H9 (cell line): ENCODE measurements at regions not wholly inside any gene's neighbourhood (a gene's known extent, or its start where the extent isn't known, plus 50 kb on each side); places are given as distances from the start of the nearest gene placed in this dataset.

Experiments
- DNase-seq: peaks from one replicate; pipeline ENCODE4 v3.0.0-alpha.2; 2017
- H2AFZ ChIP-seq: one replicate; pipeline ENCODE4 v1.6.1; 2013; ENCODE audit warnings: mild to moderate bottlenecking, low read length, control low read depth, moderate library complexity
- H2AK5ac ChIP-seq: 2 replicates; pipeline ENCODE4 v1.6.1; 2013; ENCODE audit warnings: low read length, control low read depth, mixed read lengths; ENCODE audit not compliant: insufficient read length
- H2BK120ac ChIP-seq: one replicate; pipeline ENCODE4 v1.6.1; 2013; ENCODE audit warnings: low read depth, mild to moderate bottlenecking, low read length, control low read depth, inconsistent platforms; ENCODE audit not compliant: poor library complexity, severe bottlenecking
- H2BK12ac ChIP-seq: 2 replicates; pipeline ENCODE4 v1.6.1; 2013; ENCODE audit warnings: low read length, control low read depth, mixed read lengths, low read depth; ENCODE audit not compliant: insufficient read length
- H2BK15ac ChIP-seq: 2 replicates; pipeline ENCODE4 v1.6.1; 2013; ENCODE audit warnings: low read depth, low read length, control low read depth
- H2BK20ac ChIP-seq: one replicate; pipeline ENCODE4 v1.6.1; 2013; ENCODE audit warnings: low read depth, mild to moderate bottlenecking, low read length, control low read depth, inconsistent platforms; ENCODE audit not compliant: poor library complexity, severe bottlenecking
- H2BK5ac ChIP-seq: 2 replicates; pipeline ENCODE4 v1.6.1; 2013; ENCODE audit warnings: low read length, control low read depth, mixed read lengths; ENCODE audit not compliant: insufficient read length
- H3K14ac ChIP-seq: 2 replicates; pipeline ENCODE4 v1.6.1; 2013; ENCODE audit warnings: low read length, control low read depth; ENCODE audit not compliant: insufficient read depth
- H3K18ac ChIP-seq: 2 replicates; pipeline ENCODE4 v1.6.1; 2013; ENCODE audit warnings: low read depth, mild to moderate bottlenecking, mixed read lengths, low read length, control low read depth; ENCODE audit not compliant: insufficient read length
- H3K23ac ChIP-seq: 2 replicates; pipeline ENCODE4 v1.6.1; 2013; ENCODE audit warnings: low read length, control low read depth, mixed read lengths, low read depth; ENCODE audit not compliant: insufficient read length
- H3K23me2 ChIP-seq: 2 replicates; pipeline ENCODE4 v1.6.1; 2013; ENCODE audit warnings: low read depth, mild to moderate bottlenecking, mixed read lengths, low read length, control low read depth; ENCODE audit not compliant: insufficient read length, poor library complexity, severe bottlenecking
- H3K27ac ChIP-seq: 2 replicates; pipeline ENCODE4 v1.5.1; 2013; ENCODE audit warnings: low read length, control low read depth, mixed read lengths, low read depth; ENCODE audit not compliant: insufficient read length
- H3K27me3 ChIP-seq: 2 replicates; pipeline ENCODE4 v1.6.1; 2013; ENCODE audit warnings: low read length, control low read depth, inconsistent platforms; ENCODE audit not compliant: insufficient read depth
- H3K4ac ChIP-seq: 2 replicates; pipeline ENCODE4 v1.6.1; 2013; ENCODE audit warnings: low read depth, mild to moderate bottlenecking, control low read depth, inconsistent platforms, low read length, moderate library complexity
- H3K4me1 ChIP-seq: 2 replicates; pipeline ENCODE4 v1.6.1; 2013; ENCODE audit warnings: low read length, control low read depth, inconsistent platforms; ENCODE audit not compliant: insufficient read depth
- H3K4me2 ChIP-seq: 2 replicates; pipeline ENCODE4 v1.6.1; 2013; ENCODE audit warnings: low read length, control low read depth, mixed read lengths; ENCODE audit not compliant: insufficient read length, insufficient read depth
- H3K56ac ChIP-seq: 2 replicates; pipeline ENCODE4 v1.6.1; 2013; ENCODE audit warnings: low read depth, mild to moderate bottlenecking, mixed read lengths, low read length, control low read depth; ENCODE audit not compliant: insufficient read length
- H3K79me1 ChIP-seq: 2 replicates; pipeline ENCODE4 v1.6.1; 2013; ENCODE audit warnings: low read depth, mild to moderate bottlenecking, moderate library complexity, low read length, control low read depth, inconsistent platforms; ENCODE audit not compliant: insufficient read depth, poor library complexity, severe bottlenecking
- H3K79me2 ChIP-seq: 2 replicates; pipeline ENCODE4 v1.6.1; 2013; ENCODE audit warnings: low read length, control low read depth, inconsistent platforms; ENCODE audit not compliant: insufficient read depth
- H3K9ac ChIP-seq: 2 replicates; pipeline ENCODE4 v1.6.1; 2013; ENCODE audit warnings: low read length, control low read depth, mixed read lengths; ENCODE audit not compliant: insufficient read length; ENCODE audit errors: extremely low read depth
- H3K9me3 ChIP-seq: one replicate; pipeline ENCODE4 v1.6.1; 2013; ENCODE audit warnings: low read depth, low read length, inconsistent platforms; ENCODE audit not compliant: control insufficient read depth
- H3T11ph ChIP-seq: one replicate; pipeline ENCODE4 v1.6.1; 2013; ENCODE audit warnings: mild to moderate bottlenecking, low read length, control low read depth, inconsistent platforms
- H4K20me1 ChIP-seq: one replicate; pipeline ENCODE4 v1.6.1; 2013; ENCODE audit not compliant: control insufficient read depth, insufficient read length, insufficient read depth
- H4K5ac ChIP-seq: 2 replicates; pipeline ENCODE4 v1.6.1; 2013; ENCODE audit warnings: low read depth, mild to moderate bottlenecking, mixed read lengths, low read length, control low read depth; ENCODE audit not compliant: insufficient read length
- H4K8ac ChIP-seq: replicated peaks from 2 replicates; pipeline ENCODE4 v1.6.1; 2013; ENCODE audit warnings: low read length, control low read depth, mixed read lengths, low read depth; ENCODE audit not compliant: insufficient read length
- H4K91ac ChIP-seq: 2 replicates; pipeline ENCODE4 v1.6.1; 2013; ENCODE audit warnings: low read depth, mild to moderate bottlenecking, moderate library complexity, mixed read lengths, low read length, control low read depth; ENCODE audit not compliant: insufficient read length
- H3K27ac Mint-ChIP-seq, 3 experiments: 2 replicates in 2 of 3; 3 replicates in 1 of 3; pipeline ENCODE4 v1.8.0; 2020 to 2021; ENCODE audit warnings: mixed read lengths in 3 of 3, mild to moderate bottlenecking in 1 of 3, moderate library complexity in 1 of 3
- H3K27me3 Mint-ChIP-seq: 2 replicates; pipeline ENCODE4 v1.8.0; 2021; ENCODE audit warnings: low read depth, mild to moderate bottlenecking, moderate library complexity, mixed read lengths
- H3K36me3 Mint-ChIP-seq, 3 experiments: 2 replicates in 2 of 3; 3 replicates in 1 of 3; pipeline ENCODE4 v1.8.0; 2020 to 2021; ENCODE audit warnings: low read depth in 3 of 3, mixed read lengths in 3 of 3; ENCODE audit not compliant: insufficient read depth in 1 of 3
- H3K4me1 Mint-ChIP-seq, 2 experiments: 2 replicates each; pipeline ENCODE4 v1.8.0; 2020; ENCODE audit warnings: mixed read lengths in 2 of 2
- H3K4me3 Mint-ChIP-seq, 2 experiments: 2 replicates in 1 of 2; 3 replicates in 1 of 2; pipeline ENCODE4 v1.8.0; 2020 to 2021; ENCODE audit warnings: mild to moderate bottlenecking in 2 of 2, mixed read lengths in 2 of 2, moderate library complexity in 1 of 2
- H3K9me3 Mint-ChIP-seq, 2 experiments: 2 replicates in 1 of 2; 3 replicates in 1 of 2; pipeline ENCODE4 v1.8.0; 2020; ENCODE audit warnings: mild to moderate bottlenecking in 2 of 2, mixed read lengths in 2 of 2, moderate library complexity in 1 of 2
- WGBS: extraction: QIAGEN DNeasy Blood & Tissue Kit; methylation state at CpG from one replicate; pipeline ENCODE4 v1.1.7; 2013; ENCODE audit warnings: missing lambda C conversion rate, low lambda C conversion rate, mixed read lengths; ENCODE audit not compliant: insufficient read length; ENCODE audit errors: extremely low coverage; 5-methylcytosine and 5-hydroxymethylcytosine counted together
- TF ChIP-seq, protein P1 (sequence below): fragments of 200-600 bp; sonication (generic); conservative IDR thresholded peaks from 3 replicates; pipeline ENCODE4 v1.8.0; 2021; ENCODE audit warnings: antibody characterized with exemption, mild to moderate bottlenecking

- no peak overlapping the region for H2BK5ac ChIP-seq
- no peak overlapping the region for H4K8ac ChIP-seq
- H2BK12ac ChIP-seq = no peak overlapping the region
- Mint-ChIP-seq H3K27me3 (no peaks in the 10 kb centered on the region), H3K4me3 (no peak overlapping the region), H3K27ac (no peak overlapping the region), H3K36me3 (no peaks in the 10 kb centered on the region), H3K9me3 (peaks cover 2 to 6% of the 10 kb centered on the region in 2 experiments; a peak in 1 of 5 replicates), H3K4me1 (no peaks in the 10 kb centered on the region)
- TF ChIP-seq, protein P1, sequence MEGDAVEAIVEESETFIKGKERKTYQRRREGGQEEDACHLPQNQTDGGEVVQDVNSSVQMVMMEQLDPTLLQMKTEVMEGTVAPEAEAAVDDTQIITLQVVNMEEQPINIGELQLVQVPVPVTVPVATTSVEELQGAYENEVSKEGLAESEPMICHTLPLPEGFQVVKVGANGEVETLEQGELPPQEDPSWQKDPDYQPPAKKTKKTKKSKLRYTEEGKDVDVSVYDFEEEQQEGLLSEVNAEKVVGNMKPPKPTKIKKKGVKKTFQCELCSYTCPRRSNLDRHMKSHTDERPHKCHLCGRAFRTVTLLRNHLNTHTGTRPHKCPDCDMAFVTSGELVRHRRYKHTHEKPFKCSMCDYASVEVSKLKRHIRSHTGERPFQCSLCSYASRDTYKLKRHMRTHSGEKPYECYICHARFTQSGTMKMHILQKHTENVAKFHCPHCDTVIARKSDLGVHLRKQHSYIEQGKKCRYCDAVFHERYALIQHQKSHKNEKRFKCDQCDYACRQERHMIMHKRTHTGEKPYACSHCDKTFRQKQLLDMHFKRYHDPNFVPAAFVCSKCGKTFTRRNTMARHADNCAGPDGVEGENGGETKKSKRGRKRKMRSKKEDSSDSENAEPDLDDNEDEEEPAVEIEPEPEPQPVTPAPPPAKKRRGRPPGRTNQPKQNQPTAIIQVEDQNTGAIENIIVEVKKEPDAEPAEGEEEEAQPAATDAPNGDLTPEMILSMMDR = no peak
- H3K4ac ChIP-seq = no peak overlapping the region
- no peak overlapping the region for H2BK120ac ChIP-seq
- H3K14ac ChIP-seq = no peak overlapping the region
- H2BK20ac ChIP-seq = no peak overlapping the region
- no peak for DNase-seq
- H3K56ac ChIP-seq = no peak overlapping the region
- no peaks in the 10 kb centered on the region for H3K79me1 ChIP-seq
- H2BK15ac ChIP-seq = no peak overlapping the region
- H2AK5ac ChIP-seq = no peak overlapping the region
- H3K27me3 ChIP-seq = no peaks in the 10 kb centered on the region
- no peak overlapping the region for H3T11ph ChIP-seq
- H3K9ac ChIP-seq = no peak overlapping the region
- H3K23ac ChIP-seq = no peak overlapping the region
- H3K4me2 ChIP-seq = no peak overlapping the region
- H3K79me2 ChIP-seq = no peaks in the 10 kb centered on the region
- H4K20me1 ChIP-seq = no peaks in the 10 kb centered on the region
- no peak overlapping the region for H3K18ac ChIP-seq
- H4K91ac ChIP-seq = no peak overlapping the region
- H3K4me1 ChIP-seq = no peaks in the 10 kb centered on the region
- WGBS = no CpG with 5 or more reads among the region's 4 CpGs
- no peaks in the 10 kb centered on the region for H3K9me3 ChIP-seq
- H3K27ac ChIP-seq = no peak overlapping the region
- H4K5ac ChIP-seq = no peak overlapping the region
- no peaks in the 10 kb centered on the region for H3K23me2 ChIP-seq
- no peak overlapping the region for H2AFZ ChIP-seq
These were observed 182.8 kb upstream of the TARS1 start for GRCh38 chr5:33257807-33258429.
